ENCODE measurements at regions not wholly inside any gene's neighbourhood (a gene's known extent, or its start where the extent isn't known, plus 50 kb on each side); places are given as distances from the start of the nearest gene placed in this dataset.

DNA sequence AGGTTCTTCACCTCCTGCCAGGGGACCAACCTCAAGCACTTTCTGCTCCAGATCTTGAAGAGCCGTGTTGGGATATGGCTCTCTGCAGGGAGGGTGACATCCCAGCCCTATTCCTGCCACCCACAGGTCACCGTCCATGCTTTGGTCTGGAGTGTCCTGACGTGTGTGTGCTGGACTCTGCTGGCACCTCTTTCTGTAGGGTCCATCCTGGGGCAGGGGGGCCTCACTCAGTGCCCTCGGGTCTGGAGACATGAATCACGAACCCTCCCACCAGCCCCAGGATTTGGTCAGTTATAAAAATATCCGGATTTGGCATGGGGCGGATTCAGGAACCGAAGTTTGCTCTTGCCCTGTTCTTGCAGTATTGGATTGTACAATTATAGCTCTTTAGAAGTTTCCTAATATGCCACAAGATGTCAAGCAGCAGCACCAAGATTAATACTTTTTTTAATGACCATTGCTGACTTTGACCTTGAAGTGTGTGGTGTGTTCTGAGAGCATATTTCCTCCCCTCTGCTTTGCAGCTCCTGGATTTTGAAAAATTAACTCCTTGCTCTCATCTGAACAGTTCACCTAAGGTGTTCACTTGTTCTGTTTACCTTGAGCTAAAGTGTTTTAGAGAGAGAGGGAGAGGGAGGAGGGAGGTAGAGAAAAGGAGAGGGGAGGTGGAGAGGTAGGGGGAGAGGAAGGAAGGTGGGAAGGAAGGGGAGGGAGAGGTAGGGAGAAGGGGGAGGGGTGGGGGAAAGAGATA, 95.4 kb upstream of the SHH start:
- H3K9me3 ChIP-seq (ENCODE audit: control insufficient read depth, low read length): peaks cover 5% of the 10 kb centered on the region
- ATAC-seq (ENCODE audit: low FRiP score) (peak; percentile 26), DNase-seq (no peak)
- WGBS, 2 donors: 58 to 61% methylated on average over 8 of the region's 8 CpGs
- no peak overlapping the region for H3K4me3 ChIP-seq (ENCODE audit: low read length in 2 of 2)
- no peaks in the 10 kb centered on the region for H3K4me1 ChIP-seq (ENCODE audit: control insufficient read depth in 1 of 2, insufficient read depth in 2 of 2, low read length in 2 of 2)
- no peaks in the 10 kb centered on the region for H3K36me3 ChIP-seq (ENCODE audit: control insufficient read depth in 1 of 2, insufficient read depth in 2 of 2, low read length in 1 of 2)
- no peaks in the 10 kb centered on the region for H3K27me3 ChIP-seq (ENCODE audit: control insufficient read depth in 1 of 2, insufficient read depth in 2 of 2, low read length in 1 of 2)
- intact Hi-C loops (cut with DNase I): no loop called here
- no peak overlapping the region for H3K27ac ChIP-seq (ENCODE audit: low read depth in 1 of 2, low read length in 2 of 2)

DNA sequence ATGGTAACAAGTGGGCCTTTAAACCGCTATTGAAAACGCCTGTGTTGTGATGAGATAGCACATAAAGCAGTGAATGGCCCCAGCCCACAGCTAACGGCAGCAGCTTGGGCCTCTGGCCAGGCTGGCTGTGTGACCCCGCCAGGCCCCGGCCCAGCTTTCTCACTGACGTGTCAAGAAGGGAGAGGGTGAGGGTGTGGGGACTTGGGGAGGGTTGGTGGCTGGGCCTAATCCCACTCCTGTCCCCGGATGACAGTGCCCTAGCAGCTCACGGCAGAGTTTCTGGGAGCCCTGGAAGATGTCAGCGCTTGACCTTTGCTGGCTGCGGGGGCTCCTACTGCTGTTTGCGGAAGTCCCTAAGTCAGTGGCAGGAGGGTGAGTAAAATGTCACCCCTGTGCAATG, 88.9 kb upstream of the SHH start:
- H3K4me3 ChIP-seq (ENCODE audit: low read length in 2 of 2): no peak overlapping the region
- no peak overlapping the region for H3K27ac ChIP-seq (ENCODE audit: low read depth in 1 of 2, low read length in 2 of 2)
- H3K36me3 ChIP-seq (ENCODE audit: control insufficient read depth in 1 of 2, insufficient read depth in 2 of 2, low read length in 1 of 2): no peaks in the 10 kb centered on the region
- no peaks in the 10 kb centered on the region for H3K27me3 ChIP-seq (ENCODE audit: control insufficient read depth in 1 of 2, insufficient read depth in 2 of 2, low read length in 1 of 2)
- H3K4me1 ChIP-seq (ENCODE audit: control insufficient read depth in 1 of 2, insufficient read depth in 2 of 2, low read length in 2 of 2): no peaks in the 10 kb centered on the region
- 79 to 82% methylated on average over 11 of the region's 11 CpGs for WGBS, 2 donors
- DNase-seq (no peak), ATAC-seq (ENCODE audit: low FRiP score) (no peak)
- peaks cover 2% of the 10 kb centered on the region for H3K9me3 ChIP-seq (ENCODE audit: control insufficient read depth, low read length)
- intact Hi-C loops (cut with DNase I): no loop called here

DNA sequence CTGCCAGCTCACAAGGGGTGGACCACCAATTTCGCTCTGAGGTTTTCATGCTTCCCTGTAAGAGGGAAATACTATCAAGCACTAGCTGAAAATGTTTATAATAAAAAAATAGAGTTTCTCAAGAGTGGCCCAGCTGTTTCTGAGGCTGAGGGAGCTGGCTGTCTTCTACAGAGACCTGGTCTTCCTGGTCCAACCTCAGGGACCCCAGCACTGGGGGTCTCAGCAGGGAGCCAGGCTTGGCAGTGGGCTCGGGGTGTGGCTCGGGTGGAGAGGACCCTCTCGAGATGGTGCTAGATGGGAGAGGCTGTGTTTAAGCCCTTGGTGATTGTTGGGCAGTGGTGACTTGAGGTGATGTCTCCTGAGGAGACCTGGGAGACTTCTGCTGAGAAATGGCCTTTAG, 87.3 kb upstream of the SHH start:
- WGBS, 2 donors: 81 to 92% methylated on average over 4 of the region's 4 CpGs
- no peak overlapping the region for H3K27ac ChIP-seq (ENCODE audit: low read depth in 1 of 2, low read length in 2 of 2)
- DNase-seq (peak in 1 of 2 donors; percentile 16), ATAC-seq (ENCODE audit: low FRiP score) (no peak)
- no peak overlapping the region for H3K4me3 ChIP-seq (ENCODE audit: low read length in 2 of 2)
- no peaks in the 10 kb centered on the region for H3K36me3 ChIP-seq (ENCODE audit: control insufficient read depth in 1 of 2, insufficient read depth in 2 of 2, low read length in 1 of 2)
- H3K4me1 ChIP-seq (ENCODE audit: control insufficient read depth in 1 of 2, insufficient read depth in 2 of 2, low read length in 2 of 2): no peaks in the 10 kb centered on the region
- H3K27me3 ChIP-seq (ENCODE audit: control insufficient read depth in 1 of 2, insufficient read depth in 2 of 2, low read length in 1 of 2): no peaks in the 10 kb centered on the region
- intact Hi-C loops (cut with DNase I): no loop called here
- H3K9me3 ChIP-seq (ENCODE audit: control insufficient read depth, low read length): peaks cover 2% of the 10 kb centered on the region

DNA sequence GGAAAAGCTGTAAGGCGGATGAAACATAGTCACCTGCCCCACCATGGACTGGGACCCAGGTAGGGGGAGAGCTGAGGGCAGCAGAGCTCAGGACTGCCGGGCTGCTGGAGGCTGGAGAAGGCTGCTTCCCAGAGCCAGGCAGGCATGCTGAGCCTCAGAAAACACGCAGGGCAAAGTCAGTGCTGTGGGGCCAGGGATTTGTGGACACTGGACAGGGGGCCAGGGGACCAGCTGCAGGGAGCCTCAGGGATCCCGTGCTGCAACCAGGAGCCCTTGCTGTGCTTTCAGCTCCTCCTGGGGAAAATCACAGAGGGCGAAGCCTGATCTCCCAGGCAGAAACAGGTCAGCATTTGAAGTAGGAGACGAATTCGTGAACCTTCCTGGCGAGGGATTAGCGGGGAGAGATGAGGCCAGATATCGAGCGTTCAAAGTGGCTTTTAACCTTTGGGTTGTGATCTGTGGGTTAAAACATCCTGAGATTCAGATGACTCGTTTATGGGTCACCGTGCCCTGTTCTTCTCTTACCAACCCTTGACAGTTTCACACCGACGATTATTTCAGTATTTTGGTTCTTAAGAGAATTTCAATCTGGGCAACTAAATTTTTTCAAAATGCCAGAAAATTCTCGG, 85.6 kb upstream of the SHH start:
- DNase-seq (peak in 1 of 2 donors; percentile 33), ATAC-seq (ENCODE audit: low FRiP score) (no peak)
- Histone ChIP-seq H3K4me1 (ENCODE audit: control insufficient read depth in 1 of 2, insufficient read depth in 2 of 2, low read length in 2 of 2) (no peaks in the 10 kb centered on the region), H3K27me3 (ENCODE audit: control insufficient read depth in 1 of 2, insufficient read depth in 2 of 2, low read length in 1 of 2) (no peaks in the 10 kb centered on the region), H3K27ac (ENCODE audit: low read depth in 1 of 2, low read length in 2 of 2) (no peak overlapping the region), H3K36me3 (ENCODE audit: control insufficient read depth in 1 of 2, insufficient read depth in 2 of 2, low read length in 1 of 2) (no peaks in the 10 kb centered on the region), H3K9me3 (ENCODE audit: control insufficient read depth, low read length) (peaks cover 2% of the 10 kb centered on the region), H3K4me3 (ENCODE audit: low read length in 2 of 2) (no peak overlapping the region)
- intact Hi-C loops (cut with DNase I): no loop called here
- WGBS, 2 donors: 81 to 83% methylated on average over 16 of the region's 16 CpGs

DNA sequence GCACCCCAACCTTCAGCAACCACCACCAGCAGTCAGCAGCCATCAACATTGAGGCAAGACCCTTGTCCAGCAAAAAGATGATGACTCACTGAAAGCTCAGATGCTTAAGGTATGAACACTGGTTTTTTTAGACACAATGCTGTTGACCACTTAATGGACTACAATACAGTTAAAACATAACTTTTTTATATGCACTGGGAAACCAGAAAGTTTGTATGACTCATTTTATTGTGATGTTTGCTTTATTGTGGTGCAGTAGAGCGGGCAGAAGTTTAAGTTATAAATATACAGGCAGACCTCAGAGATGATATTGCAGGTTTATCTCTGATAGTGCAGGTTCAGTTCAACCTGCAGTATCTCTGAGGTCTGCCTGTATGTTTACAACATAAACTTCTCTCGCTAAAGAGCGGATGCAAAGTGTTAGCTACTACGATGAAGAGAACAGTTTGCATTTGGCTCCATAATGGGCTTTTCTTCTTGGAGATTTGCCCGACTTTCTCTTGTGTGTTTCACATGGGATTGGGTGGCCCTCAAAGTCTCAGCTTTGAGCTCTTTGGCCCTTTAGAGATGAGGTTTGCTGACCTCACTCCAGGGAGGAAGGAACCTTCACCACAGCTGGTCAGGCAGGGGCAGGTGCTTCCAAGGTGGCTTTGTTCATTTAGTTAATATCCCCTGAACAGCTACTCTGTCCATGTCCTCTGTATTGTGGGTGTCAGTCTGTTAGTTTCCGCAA, 84.4 kb upstream of the SHH start:
- Histone ChIP-seq H3K27ac (ENCODE audit: low read depth in 1 of 2, low read length in 2 of 2) (no peak overlapping the region), H3K9me3 (ENCODE audit: control insufficient read depth, low read length) (peaks cover 2% of the 10 kb centered on the region), H3K4me1 (ENCODE audit: control insufficient read depth in 1 of 2, insufficient read depth in 2 of 2, low read length in 2 of 2) (no peaks in the 10 kb centered on the region), H3K27me3 (ENCODE audit: control insufficient read depth in 1 of 2, insufficient read depth in 2 of 2, low read length in 1 of 2) (no peaks in the 10 kb centered on the region), H3K36me3 (ENCODE audit: control insufficient read depth in 1 of 2, insufficient read depth in 2 of 2, low read length in 1 of 2) (no peaks in the 10 kb centered on the region), H3K4me3 (ENCODE audit: low read length in 2 of 2) (no peak overlapping the region)
- DNase-seq (peak in 1 of 2 donors; percentile 16), ATAC-seq (ENCODE audit: low FRiP score) (no peak)
- intact Hi-C loops (cut with DNase I): no loop called here
- 79 to 82% methylated on average over 6 of the region's 6 CpGs for WGBS, 2 donors

DNA sequence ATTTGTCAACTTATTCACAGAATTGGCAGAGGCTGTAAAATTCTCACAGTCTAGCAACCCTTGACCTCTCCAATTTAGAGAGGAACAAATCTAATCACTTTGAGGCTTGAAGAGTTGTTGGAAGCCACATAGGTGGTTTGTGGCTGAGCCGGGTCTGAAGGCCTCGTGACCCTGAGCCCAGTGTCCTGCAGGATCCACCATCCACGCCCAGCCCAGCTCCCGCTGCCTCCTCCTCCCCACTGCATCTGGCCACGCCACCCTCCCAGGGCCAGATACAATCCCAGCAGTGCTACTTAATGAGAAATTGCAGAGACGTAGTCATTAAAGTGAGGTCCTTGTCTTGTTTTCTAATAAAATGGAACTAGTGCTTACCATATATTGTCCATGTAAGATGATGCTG, 81.4 kb upstream of the SHH start:
- WGBS, 2 donors: 83% methylated on average over 6 of the region's 6 CpGs
- H3K4me3 ChIP-seq (ENCODE audit: low read length in 2 of 2): no peak overlapping the region
- H3K9me3 ChIP-seq (ENCODE audit: control insufficient read depth, low read length): no peaks in the 10 kb centered on the region
- no peaks in the 10 kb centered on the region for H3K4me1 ChIP-seq (ENCODE audit: control insufficient read depth in 1 of 2, insufficient read depth in 2 of 2, low read length in 2 of 2)
- DNase-seq (peak in 1 of 2 donors; percentile 34), ATAC-seq (ENCODE audit: low FRiP score) (no peak)
- H3K27me3 ChIP-seq (ENCODE audit: control insufficient read depth in 1 of 2, insufficient read depth in 2 of 2, low read length in 1 of 2): no peaks in the 10 kb centered on the region
- H3K36me3 ChIP-seq (ENCODE audit: control insufficient read depth in 1 of 2, insufficient read depth in 2 of 2, low read length in 1 of 2): no peaks in the 10 kb centered on the region
- intact Hi-C loops (cut with DNase I): no loop called here
- H3K27ac ChIP-seq (ENCODE audit: low read depth in 1 of 2, low read length in 2 of 2): no peak overlapping the region

DNA sequence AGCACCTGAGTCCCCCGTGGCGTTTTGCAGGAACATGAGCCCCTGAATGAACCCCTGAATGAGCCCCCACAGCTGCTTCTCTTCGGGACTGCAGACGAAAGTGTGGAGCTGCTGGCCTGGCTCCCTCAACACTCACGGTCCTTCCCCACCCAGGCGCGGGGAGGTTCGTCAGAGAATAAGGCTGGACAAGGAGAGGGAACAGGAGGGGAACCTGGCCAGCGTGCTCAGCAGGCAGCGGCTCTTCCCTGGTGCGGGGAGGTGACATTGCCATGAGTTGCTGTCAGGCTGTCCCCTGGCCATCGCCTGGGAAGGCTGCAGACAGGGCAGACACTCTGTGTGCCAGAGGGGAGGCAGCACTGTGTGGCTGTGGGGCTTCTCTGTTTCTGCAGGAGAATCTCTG, 80.9 kb upstream of the SHH start:
- Histone ChIP-seq H3K36me3 (ENCODE audit: control insufficient read depth in 1 of 2, insufficient read depth in 2 of 2, low read length in 1 of 2) (no peaks in the 10 kb centered on the region), H3K4me1 (ENCODE audit: control insufficient read depth in 1 of 2, insufficient read depth in 2 of 2, low read length in 2 of 2) (no peaks in the 10 kb centered on the region), H3K27me3 (ENCODE audit: control insufficient read depth in 1 of 2, insufficient read depth in 2 of 2, low read length in 1 of 2) (no peaks in the 10 kb centered on the region), H3K4me3 (ENCODE audit: low read length in 2 of 2) (no peak overlapping the region), H3K9me3 (ENCODE audit: control insufficient read depth, low read length) (no peaks in the 10 kb centered on the region), H3K27ac (ENCODE audit: low read depth in 1 of 2, low read length in 2 of 2) (no peak overlapping the region)
- ATAC-seq (ENCODE audit: low FRiP score) (no peak), DNase-seq (peak in 1 of 2 donors; percentile 53)
- WGBS, 2 donors: 79 to 85% methylated on average over 12 of the region's 12 CpGs
- intact Hi-C loops (cut with DNase I): no loop called here

DNA sequence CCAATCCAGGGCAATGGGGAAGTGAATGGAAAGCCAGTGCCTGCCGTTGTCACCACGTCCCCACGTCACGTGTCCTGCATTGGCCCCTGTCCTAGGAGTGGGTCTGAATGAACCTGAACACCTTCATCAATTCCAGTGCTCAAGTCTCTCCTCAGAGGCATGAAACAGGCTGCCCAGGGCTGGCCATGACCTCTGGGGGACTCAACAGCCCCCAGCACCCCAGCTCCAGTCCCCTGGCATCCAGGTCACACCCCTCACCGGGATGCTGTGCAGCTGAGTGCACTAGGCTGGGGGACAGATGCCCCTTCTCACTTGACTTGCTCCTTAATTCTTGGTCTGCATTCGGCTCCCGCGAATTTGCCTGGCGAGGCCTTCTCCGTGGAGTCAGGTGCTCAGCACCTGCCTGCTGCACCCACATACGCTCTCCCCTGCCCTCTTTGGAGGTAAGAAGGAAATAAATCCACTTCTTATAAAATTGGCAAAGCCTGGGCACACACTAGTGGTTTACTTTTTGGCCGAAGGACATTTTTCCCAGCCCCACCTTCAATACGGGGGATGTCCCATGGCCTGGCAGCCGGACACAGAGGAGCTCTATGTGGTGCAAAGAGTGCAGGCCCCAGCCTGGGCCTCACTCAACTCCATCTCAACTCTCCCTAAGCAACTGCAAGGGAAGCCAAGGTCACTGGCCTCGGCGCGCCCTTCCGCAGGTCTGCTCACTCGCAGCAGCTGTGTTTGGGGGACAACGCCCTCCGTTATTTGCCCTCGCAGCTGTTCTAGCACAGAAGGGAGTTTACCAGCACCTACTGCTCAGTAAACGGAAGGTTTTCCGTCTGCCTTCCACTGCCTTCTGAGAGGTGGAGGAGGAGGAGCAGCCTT, 77.6 kb upstream of the SHH start:
- intact Hi-C loops (cut with DNase I): no loop called here
- Histone ChIP-seq H3K36me3 (ENCODE audit: control insufficient read depth in 1 of 2, insufficient read depth in 2 of 2, low read length in 1 of 2) (no peaks in the 10 kb centered on the region), H3K4me1 (ENCODE audit: control insufficient read depth in 1 of 2, insufficient read depth in 2 of 2, low read length in 2 of 2) (no peaks in the 10 kb centered on the region), H3K9me3 (ENCODE audit: control insufficient read depth, low read length) (no peaks in the 10 kb centered on the region), H3K27ac (ENCODE audit: low read depth in 1 of 2, low read length in 2 of 2) (no peak overlapping the region), H3K4me3 (ENCODE audit: low read length in 2 of 2) (no peak overlapping the region), H3K27me3 (ENCODE audit: control insufficient read depth in 1 of 2, insufficient read depth in 2 of 2, low read length in 1 of 2) (no peaks in the 10 kb centered on the region)
- WGBS, 2 donors: 86 to 88% methylated on average over 24 of the region's 24 CpGs
- DNase-seq (no peak), ATAC-seq (ENCODE audit: low FRiP score) (no peak)
